RWPE2 (cell line): ENCODE measurements at regions not wholly inside any gene's neighbourhood (a gene's known extent, or its start where the extent isn't known, plus 50 kb on each side); places are given as distances from the start of the nearest gene placed in this dataset.

Experiments
- ATAC-seq: fragments of 200-7000 bp; cut with Tn5 transposase; 3 replicates; pipeline ENCODE4 v1.9.1; 2021; ENCODE audit warnings: low read depth
- DNase-seq: peaks from one replicate; pipeline ENCODE4 v3.0.0-alpha.2; 2020; ENCODE audit warnings: low spot score
- H3K27ac ChIP-seq: fragments of 450-650 bp; 2 replicates; pipeline ENCODE4 v1.5.1; 2017; ENCODE audit warnings: mild to moderate bottlenecking; ENCODE audit not compliant: poor library complexity, severe bottlenecking
- H3K27me3 ChIP-seq: fragments of 250-450 bp; sonication (Bioruptor Pico); 2 replicates; pipeline ENCODE4 v1.5.1; 2021; ENCODE audit warnings: mild to moderate bottlenecking, moderate library complexity; ENCODE audit not compliant: insufficient read depth, poor library complexity, severe bottlenecking
- H3K36me3 ChIP-seq: fragments of 250-450 bp; sonication (Bioruptor Pico); 2 replicates; pipeline ENCODE4 v1.5.1; 2020; ENCODE audit warnings: low read depth, mild to moderate bottlenecking, moderate library complexity
- H3K4me1 ChIP-seq: fragments of 250-450 bp; sonication (Bioruptor Pico); 2 replicates; pipeline ENCODE4 v1.5.1; 2021; ENCODE audit warnings: mild to moderate bottlenecking, moderate library complexity; ENCODE audit not compliant: insufficient read depth, poor library complexity, severe bottlenecking
- H3K4me3 ChIP-seq: fragments of 250-450 bp; sonication (Bioruptor Pico); 2 replicates; pipeline ENCODE4 v1.5.1; 2021; ENCODE audit warnings: mild to moderate bottlenecking, moderate library complexity; ENCODE audit not compliant: severe bottlenecking
- H3K9me3 ChIP-seq: fragments of 250-450 bp; sonication (Bioruptor Pico); 2 replicates; pipeline ENCODE4 v1.5.1; 2021; ENCODE audit warnings: mild to moderate bottlenecking, moderate library complexity; ENCODE audit not compliant: severe bottlenecking
- TF ChIP-seq, protein P1 (sequence below): fragments of 450-650 bp; IDR thresholded peaks from one replicate; pipeline ENCODE4 v1.5.1; 2017; ENCODE audit warnings: mild to moderate bottlenecking, moderate library complexity; ENCODE audit not compliant: poor library complexity, severe bottlenecking

- Histone ChIP-seq H3K4me1 (peaks cover 8% of the 10 kb centered on the region), H3K4me3 (no peak overlapping the region), H3K27me3 (no peaks in the 10 kb centered on the region), H3K36me3 (peaks cover 41% of the 10 kb centered on the region), H3K9me3 (no peaks in the 10 kb centered on the region), H3K27ac (no peak overlapping the region)
- DNase-seq = no peak
- ATAC-seq = no peak
- TF ChIP-seq, protein P1, sequence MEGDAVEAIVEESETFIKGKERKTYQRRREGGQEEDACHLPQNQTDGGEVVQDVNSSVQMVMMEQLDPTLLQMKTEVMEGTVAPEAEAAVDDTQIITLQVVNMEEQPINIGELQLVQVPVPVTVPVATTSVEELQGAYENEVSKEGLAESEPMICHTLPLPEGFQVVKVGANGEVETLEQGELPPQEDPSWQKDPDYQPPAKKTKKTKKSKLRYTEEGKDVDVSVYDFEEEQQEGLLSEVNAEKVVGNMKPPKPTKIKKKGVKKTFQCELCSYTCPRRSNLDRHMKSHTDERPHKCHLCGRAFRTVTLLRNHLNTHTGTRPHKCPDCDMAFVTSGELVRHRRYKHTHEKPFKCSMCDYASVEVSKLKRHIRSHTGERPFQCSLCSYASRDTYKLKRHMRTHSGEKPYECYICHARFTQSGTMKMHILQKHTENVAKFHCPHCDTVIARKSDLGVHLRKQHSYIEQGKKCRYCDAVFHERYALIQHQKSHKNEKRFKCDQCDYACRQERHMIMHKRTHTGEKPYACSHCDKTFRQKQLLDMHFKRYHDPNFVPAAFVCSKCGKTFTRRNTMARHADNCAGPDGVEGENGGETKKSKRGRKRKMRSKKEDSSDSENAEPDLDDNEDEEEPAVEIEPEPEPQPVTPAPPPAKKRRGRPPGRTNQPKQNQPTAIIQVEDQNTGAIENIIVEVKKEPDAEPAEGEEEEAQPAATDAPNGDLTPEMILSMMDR = no peak
These were observed 111.9 kb downstream of the HAUS1 start for GRCh38 chr18:46215902-46216723.

DNA sequence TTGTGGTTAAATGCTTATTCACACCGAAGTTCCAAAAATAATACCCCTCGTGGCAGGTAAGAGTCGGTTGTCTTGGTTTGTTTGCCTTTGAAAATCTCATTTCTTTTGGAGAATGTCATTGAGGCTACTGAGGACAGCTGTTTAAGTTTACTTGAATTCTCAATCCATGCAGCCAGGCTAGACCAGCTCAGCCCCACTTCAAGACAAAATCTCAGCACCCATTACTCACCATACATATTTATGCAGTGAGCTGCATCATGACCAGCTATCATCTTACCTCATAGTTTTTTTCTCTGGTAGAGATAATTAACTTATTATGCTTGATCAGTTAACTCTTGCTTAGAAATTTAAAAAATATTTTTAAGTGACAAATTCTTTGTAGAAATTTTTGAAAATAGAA is 115.9 kb downstream of the HAUS1 start:
- no peak for DNase-seq
- TF ChIP-seq, protein P1 = no peak
- Histone ChIP-seq H3K27me3 (no peaks in the 10 kb centered on the region), H3K36me3 (peaks cover 38% of the 10 kb centered on the region), H3K4me1 (peaks cover 23% of the 10 kb centered on the region), H3K9me3 (no peaks in the 10 kb centered on the region), H3K27ac (no peak overlapping the region), H3K4me3 (no peak overlapping the region)
- peak; percentile 87 for ATAC-seq

GRCh38 chr18:46222093-46222492 is 117.9 kb downstream of the HAUS1 start:
- Histone ChIP-seq H3K4me1 (peaks cover 23% of the 10 kb centered on the region), H3K9me3 (no peaks in the 10 kb centered on the region), H3K4me3 (no peak overlapping the region), H3K27me3 (no peaks in the 10 kb centered on the region), H3K36me3 (peaks cover 21% of the 10 kb centered on the region), H3K27ac (no peak overlapping the region)
- DNase-seq (no peak), ATAC-seq (no peak)
- TF ChIP-seq, protein P1 = no peak

GRCh38 chr18:46222710-46223360 is 118.7 kb downstream of the HAUS1 start:
- Histone ChIP-seq H3K36me3 (peaks cover 14% of the 10 kb centered on the region; the same call in 1 of the 2 replicates), H3K9me3 (no peaks in the 10 kb centered on the region), H3K4me1 (peaks cover 23% of the 10 kb centered on the region), H3K27ac (no peak overlapping the region), H3K4me3 (no peak overlapping the region), H3K27me3 (no peaks in the 10 kb centered on the region)
- TF ChIP-seq, protein P1 = no peak
- no peak for DNase-seq
- no peak for ATAC-seq
